Ammon's horn (tissue), 1 donor: ENCODE measurements at regions not wholly inside any gene's neighbourhood (a gene's known extent, or its start where the extent isn't known, plus 50 kb on each side); places are given as distances from the start of the nearest gene placed in this dataset.

Experiments used
- DNase-seq: peaks from one replicate; pipeline ENCODE4 v3.0.0-alpha.2; 2016; ENCODE audit warnings: low spot score

DNA sequence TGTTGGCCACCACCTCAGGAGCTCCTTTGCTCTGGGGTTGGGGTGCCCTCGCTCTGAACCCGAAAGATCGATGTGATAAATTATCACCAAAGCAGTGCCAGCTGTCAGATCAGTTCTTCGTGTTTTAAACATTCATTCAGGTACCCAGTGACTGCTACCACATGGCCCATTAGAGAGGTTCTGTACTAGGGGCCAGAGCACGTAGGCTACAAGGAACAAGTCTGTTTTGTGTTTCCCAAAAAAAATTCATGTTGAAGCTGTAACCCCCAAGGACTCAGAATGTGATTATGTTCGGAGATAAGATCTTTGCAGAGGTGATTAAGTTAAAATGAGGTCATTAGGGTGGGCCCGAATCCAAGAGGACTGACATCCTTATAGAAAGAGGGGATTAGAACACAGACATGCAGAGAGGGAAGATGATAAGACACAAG is 526.9 kb downstream of the NPHP4 start:
- no peak for DNase-seq

DNA sequence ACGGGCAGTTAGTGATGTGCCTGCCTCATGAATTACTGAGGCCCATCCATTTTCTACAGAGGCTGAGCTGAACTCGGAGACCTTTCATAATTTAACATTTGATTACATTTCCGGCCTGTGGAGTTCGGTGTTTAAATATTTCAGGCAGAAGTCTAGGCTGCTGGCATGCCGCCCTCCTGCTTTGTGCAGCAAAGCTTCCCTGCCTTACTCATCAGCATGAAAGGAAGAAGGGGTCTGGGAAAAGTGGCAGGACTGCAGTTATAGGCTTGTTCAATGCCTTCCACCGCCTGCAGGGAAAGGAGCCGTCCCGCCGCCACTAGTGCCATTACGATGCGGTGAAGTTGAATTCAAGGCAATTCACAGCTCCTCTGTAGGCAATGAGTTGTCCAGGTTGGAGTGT is 527.9 kb downstream of the NPHP4 start:
- DNase-seq: no peak

DNA sequence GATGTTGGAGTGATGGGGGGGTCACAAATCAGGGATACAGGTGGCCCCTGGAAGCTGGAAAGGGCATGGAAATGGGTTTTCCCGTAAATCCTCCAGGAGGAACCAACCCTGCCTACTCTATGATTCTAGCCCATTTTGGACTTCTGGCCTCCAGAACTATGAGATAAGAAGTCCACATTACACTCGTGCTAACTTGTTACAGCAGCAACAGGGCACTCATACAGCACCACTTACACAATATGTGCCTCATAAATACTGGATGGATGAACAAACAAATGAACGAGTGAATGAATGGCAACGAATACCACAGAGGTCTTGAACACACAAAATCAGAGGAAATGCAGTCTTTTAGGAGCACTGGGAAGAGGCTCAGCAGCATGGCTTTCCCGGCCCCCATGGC is 531.3 kb downstream of the NPHP4 start:
- DNase-seq: no peak

DNA sequence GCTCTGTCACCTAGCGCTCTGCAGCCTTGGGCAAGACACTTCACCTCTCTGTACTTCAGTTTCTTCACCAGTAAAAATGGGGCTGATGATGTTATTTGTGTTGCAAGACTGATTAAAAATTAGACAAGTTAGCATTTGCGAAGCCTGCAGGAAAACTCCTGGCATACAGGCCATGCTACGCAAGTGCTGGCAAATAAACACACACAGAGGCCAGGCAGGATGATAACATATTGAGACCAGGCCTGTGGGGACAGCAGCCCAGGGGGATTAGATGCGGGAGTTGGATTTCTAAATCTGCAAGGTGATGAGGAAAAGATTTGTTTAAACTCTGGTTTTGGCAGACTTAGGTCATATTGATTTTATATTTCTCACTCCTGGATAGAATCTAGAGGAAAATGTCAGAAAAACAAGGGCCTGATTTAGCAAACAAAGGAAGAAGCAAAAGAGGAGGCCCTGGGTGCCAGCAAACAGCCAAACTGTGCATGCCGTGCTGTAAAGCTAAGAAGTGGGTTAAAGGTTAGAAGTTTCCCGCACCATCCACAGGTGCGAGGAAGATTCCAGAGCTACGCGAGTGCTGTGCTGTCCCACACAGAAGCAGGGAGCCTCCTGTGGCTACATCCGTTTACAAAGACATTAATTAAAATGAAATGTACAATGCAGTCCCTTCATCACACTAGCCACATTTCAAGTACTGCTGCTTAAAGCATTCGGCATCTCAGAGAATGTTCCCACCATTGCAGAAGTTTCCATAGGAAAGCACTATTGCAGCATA is 532.2 kb downstream of the NPHP4 start:
- no peak for DNase-seq

DNA sequence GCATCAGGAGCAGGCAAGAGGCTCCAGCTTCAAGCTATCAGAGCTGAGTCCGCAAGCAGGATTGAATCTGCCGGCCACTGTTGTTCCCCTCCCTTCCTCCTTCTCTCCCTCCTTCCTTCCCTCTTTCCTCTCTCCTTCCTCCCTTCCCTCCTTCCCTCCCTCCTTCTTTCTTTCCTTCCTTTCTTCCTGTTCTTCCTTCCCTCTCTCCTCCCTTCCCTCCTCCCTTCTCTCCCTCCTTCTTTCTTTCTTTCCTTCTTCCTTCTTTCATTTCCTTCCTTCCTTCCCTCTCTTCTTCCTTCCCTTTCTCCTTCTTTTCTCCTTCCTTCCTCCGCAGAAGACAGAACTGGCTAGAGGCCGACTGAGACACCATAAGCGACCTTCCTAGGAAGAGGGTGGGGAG is 534.0 kb downstream of the NPHP4 start:
- no peak for DNase-seq

DNA sequence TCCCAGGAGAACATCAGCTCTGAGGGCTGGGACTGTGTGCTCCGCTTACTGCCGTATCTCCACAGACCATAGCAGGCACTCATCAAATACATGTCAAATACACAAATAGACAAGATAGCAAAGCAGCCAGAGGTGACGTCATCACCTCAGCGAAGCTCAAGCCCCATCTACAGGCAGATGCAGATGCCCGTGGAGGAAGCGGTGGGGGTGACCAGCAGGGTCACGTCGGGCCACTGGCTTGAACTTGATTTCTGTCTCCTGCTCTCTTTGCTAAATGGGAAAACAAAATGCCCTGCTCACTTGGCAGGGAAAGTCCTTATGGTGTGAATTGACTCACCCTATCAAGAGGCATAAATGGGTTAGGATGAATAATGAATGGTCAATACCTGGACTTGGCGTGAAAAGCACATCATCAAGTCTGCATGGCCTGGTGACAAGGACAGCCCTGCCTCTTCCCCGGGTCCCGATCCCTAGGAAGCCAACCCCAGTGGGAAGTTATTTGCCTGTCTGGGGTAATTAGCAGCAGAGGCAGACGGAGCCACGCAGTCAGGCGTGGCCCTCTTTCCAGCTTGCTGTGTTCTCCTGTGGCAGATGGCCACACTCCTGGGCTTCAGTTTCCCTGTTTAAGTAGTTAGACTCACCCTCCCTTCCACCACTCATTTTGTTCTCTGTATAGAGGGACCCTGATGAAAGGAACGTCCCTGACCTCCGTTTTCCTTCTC is 536.0 kb downstream of the NPHP4 start:
- no peak for DNase-seq

DNA sequence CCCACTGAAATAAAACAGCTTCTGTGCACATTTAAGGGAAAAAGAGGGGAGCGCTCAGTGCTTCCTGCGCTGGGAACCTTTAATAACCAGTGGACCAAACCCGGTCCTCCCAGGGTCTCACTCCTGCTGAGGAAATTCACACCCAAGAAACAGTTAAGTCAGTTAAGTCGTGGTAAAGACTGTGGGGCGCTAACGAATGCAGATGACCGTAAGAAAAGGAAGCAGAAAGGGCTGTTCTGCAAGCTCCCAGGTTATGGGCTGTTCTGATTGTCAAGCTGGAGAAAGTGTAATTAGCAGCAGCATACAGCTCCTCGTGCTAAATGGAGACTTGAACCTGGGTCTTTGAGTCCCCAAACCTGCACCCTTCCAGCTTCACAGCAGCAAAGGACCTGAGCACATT is 536.6 kb downstream of the NPHP4 start:
- DNase-seq: no peak

DNA sequence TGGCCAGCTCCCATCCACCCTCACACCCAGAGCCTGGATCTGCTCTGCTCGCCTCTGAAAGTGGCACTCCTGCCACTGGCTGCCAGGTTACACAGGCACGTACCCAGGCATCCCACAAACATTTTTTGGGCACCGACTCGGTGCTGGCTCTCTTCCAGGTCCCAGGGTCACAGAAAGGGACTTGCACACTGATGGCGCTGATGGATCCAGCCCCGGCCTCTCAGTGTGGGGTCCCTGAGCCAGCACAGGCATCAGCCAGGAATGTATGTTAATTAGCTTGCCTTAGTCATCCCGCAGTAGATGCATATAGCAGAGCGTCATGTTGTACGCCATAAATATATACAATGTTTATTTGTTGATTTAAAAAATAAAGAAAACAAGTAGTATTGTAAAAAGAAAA is 537.2 kb downstream of the NPHP4 start:
- DNase-seq: no peak

DNA sequence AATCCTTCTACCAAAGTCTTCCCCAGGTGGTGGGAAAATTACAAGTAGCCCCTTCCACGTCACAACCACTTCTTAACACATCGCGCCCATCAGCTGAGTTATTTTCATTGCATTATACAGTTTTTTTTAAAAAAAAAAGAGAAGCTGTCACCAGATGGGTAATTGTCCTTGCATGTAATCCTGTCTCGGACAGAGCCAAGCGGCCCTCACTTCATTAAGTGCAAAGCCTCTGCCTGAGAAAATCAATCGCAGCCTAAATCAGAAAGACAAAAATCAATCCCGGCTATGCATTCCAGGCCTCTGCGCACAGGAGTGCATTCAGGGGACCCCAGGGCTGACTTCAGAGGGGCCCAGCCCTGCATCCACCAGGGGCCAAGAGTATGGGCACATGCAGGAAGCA is 538.9 kb downstream of the NPHP4 start:
- DNase-seq: no peak

DNA sequence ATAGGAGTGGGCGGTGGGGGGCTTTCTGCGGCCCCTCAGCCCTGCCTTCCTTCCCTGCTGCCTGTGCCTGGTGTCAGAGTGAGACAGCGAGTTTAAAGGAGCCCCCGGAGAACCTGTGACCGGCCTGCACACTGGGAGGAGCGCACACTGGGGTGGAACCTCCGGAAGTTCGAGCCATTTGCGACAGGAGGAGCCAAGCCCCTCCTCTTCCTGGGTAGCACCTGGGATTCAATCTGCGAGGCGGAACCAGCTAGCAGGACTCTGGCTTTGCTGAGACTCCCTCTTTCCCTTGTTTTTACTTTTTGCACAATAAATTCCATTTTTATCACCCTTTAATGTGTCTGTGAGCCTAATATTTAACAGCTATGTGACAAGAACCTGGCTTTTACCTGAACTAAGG is 540.6 kb downstream of the NPHP4 start:
- DNase-seq: no peak

DNA sequence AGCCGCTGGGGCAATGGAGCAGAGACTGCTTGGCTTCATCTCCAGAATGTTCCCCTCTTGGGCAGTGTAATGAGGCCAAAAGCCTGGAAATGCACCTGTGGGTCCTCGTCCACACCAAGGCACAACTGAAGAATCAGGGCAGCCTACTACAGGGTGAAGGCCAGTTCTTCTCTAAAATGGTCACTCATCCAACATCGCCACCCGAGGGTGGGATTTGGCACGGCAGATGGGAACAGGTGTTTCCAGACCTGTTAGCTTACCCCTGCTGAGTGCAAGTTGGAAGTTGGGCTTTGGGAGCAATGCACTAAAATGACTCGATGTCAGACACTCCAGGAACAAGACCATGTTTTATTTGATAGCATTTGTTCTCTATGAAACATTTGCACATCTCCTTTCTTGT is 543.7 kb downstream of the NPHP4 start:
- no peak for DNase-seq

DNA sequence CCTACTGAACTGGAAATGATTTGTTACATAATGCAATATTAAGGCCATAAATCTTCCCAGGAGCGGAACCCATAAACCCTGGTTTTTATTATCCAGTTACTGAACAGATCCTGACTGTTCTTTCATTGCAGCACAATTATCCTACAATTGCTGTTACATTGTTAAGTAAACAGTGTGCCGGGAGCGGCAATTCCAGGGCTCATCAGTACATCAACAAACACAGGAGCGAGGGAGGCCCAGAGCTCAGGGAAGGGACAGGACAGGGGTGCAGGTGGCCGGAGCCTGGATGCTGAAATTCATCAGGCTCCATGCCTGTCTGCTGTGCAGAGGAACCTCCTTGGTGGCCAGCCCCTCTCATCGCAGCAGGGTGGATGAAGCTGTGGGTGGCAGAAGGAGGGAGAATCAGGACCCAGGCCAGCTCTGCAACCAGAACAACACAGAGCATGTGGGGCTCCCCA is 544.7 kb downstream of the NPHP4 start:
- no peak for DNase-seq

DNA sequence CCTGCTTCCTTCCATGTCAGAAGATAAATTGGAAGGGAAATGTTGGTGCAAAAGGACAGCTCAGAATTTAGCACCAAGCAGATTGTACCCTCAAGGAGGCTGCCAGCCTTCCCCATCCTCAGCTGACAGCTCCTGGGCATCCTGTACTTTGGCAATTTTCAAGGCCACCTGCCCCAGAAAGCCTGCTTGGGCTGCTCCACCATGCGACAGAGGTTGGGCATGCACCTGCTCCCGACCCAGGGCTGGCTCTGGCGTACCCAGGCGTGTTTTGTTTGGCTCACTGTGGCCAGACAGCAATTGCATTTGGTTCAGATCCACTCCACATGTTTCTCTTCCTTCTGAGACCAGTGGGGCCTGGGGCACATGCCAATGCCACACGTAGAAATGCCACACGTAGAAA is 547.8 kb downstream of the NPHP4 start:
- DNase-seq: no peak

DNA sequence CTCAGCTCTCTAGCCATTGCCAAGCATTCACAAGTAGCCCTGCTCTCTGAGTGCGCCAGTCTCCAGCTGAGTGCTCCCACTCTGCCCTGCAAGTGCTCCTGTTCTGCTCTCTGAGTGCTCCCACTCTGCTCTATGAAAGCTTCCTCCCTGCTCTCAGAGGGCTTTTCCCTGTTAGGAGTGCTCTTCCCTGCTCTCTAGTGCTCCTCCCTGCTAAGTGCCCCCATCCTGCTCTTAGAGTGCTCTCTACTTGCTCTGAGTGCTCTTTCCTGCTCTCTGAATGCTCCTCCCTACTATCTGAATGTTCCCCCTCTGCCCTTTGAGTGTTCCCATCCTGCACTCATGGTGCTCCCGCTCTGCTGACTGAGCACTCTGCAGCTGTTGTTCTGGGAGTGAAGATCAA is 555.4 kb downstream of the NPHP4 start:
- DNase-seq: no peak

DNA sequence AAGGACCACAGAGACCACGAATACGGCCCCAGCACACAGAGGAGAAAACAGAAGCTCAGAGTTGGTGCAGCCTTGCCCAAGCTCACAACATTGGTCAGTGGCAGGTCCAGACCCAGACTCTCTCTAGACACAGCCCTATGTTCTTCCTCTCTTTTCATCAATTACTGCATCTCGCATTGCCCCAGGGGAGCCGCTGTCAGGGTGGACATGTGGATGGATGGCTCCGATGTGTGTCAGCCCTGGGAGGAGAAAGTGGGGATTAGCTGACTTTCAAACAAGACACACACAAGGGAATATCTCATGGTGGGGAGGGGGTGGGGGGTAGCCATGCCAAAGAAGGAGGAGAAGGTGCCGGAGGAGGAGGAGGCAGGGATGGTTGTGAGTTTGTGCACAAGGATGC is 556.8 kb downstream of the NPHP4 start:
- DNase-seq: no peak

DNA sequence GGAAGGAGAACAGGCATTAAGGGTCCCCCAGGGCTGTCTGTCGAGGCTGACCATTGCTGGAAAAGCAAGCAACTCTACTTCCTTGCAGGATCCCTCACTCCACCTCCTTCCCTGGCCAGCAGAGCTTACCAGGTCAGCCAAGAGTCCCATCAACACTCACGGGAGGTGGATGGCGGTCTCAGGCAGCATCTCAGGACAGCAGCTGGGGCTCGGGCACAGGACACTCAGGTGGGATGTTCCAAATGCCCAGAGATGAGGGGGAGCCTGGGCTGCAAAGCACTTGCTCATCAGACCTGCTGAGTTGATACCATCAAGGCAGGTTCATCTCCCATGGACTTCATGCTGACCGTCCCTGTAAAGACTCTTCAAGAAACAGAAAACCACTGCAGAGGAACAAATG is 559.8 kb downstream of the NPHP4 start:
- no peak for DNase-seq

DNA sequence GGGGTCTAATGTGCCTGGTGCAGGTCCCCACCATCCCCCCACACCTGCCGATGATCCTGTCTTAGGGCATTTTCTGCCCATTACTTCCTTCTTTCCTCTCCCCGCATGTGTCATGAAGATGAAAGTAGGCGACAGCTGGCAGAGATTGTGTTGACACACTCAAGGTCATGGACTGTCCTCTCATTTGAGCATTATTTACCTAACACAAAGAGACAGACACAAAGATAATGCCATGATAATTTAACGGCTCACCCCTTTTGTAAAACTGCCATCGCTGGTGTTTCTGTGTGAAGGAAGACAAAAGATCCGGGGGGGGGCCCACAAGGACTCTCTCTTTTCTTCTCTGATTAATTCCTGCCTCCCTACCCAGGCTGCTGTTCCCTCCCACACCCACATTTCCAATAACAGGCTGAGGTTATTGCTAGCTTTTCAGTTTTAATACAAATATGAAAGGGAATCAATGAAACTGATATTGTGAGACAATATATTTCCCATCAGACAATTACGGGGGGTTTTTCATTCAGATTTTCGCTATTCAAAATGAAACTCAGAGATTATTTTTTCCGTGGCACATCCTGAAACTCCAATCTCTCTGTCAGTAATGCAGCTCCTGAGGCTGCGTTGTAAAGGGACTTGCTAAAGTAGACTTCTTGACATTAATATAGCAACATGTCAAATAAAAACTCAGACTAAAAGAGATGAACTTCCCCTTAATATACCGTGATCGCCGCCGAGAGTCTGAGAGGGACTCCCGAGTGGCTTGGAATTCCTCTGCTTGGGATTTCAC is 561.1 kb downstream of the NPHP4 start:
- no peak for DNase-seq

DNA sequence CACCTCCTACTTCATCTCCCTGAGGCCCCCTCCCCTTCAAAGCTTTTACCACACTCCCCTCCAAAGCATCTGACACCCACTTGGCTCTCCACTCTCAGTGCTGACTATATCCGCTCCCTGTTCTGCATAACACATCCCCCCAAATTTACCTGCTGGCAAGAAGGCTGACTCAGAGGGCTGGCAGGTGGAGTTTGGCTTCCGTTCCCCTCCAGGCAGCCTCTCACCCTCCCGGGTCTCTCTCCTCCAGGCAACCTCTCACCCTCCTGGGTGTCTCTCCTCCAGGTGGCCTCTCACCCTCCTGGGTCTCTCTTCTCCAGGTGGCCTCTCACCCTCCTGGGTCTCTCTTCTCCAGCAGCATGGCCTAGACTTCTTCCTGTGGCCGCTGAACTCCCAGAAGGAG is 562.1 kb downstream of the NPHP4 start:
- no peak for DNase-seq

DNA sequence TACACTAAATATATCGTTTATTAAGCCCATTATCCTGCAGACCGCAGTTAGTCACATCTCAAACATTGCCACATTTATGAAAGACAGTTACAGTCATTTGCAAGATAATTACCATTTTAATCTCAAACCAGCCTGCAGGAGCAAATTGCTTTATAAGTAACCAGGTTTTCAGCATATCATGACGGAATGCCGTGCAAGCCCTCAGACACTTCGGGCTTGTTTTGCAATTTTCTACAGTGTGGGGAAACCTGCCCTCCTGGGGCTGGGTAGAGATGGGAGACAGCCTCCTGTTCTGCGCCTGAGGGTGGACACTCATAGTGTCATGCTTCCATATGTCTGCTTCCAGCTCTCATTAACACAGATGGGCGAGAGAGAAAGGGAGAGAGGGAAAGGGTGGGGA is 563.9 kb downstream of the NPHP4 start:
- no peak for DNase-seq

DNA sequence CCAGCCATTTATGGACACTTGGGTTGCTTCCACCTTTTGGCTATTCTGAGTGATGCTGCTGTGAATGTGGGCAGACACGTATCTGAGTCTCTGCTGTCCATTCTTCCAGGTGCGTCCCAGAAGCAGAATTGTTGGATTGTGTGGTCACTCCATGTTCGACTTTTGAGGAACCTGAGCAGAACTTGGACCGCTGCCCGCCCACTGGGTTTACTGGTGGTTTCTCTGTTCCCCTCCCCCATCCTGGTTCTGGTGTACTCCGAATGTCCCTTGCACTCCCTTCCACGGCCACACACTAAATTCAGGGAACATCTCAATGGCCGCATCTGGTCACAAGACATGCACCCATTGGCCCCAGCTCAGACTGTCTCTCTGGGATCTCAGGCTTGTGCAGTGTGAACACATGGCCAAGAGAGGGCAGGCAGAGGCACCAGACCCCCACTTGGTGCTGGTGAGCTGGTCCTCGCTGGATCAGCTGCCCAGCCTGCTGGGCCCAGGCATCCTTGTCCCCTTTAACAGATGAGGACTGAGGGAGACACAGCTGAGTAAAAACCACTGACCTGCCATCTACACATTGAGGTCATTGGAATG is 565.1 kb downstream of the NPHP4 start:
- DNase-seq: no peak

DNA sequence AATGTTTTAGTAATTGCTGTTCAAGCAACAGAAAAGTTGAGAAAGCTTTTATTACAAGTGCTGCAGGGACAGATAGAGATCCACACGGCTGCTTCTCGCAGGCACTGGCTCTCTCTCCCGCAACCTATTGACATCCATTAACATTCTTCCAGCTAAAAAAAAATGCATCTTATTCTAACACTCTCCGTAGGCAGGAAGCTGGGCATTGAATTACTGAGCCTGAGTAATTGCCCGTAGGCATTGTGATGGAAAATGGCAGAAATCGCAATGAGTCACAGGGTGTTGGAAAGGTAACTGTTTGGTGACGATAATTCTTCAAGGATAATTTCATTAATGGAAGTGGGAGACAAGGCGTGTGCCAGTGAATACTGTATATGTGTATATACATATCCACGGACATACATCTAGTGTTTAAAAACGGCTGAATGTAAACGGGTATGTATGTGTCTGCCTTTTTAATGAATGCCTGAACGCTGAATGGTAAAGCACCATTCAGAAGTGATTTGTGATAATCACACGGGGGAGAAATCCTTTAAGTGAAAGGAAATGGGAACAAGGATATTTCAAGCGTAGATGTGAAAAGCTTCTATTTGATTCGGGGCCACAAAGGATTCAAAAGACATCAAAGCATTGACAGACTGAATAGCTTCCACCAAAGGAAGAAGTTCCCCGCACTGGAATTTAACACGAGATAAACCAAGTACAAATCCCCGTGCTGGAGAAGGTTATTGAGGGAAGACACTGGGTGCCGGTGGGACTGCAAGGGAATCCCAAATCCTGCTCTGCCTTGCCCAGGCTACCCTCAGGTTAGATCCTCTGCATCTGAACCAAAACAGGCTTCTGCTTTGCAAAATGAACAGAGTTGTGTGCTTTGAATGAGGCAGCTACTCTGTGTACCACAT is 567.2 kb downstream of the NPHP4 start:
- no peak for DNase-seq
